ENCODE measurements at regions not wholly inside any gene's neighbourhood (a gene's known extent, or its start where the extent isn't known, plus 50 kb on each side); places are given as distances from the start of the nearest gene placed in this dataset.
A peak's percentile ranks its signal among the peaks of the same experiment; 100 is the strongest.

GRCh38 chr2:41881249-41881648 lies 166.6 kb upstream of the PKDCC start:
- Histone ChIP-seq H3K36me3 (ENCODE audit: control insufficient read depth, insufficient read depth, low read length) (no peaks in the 10 kb centered on the region), H3K27me3 (ENCODE audit: control insufficient read depth, insufficient read depth, low read length) (peaks cover 4% of the 10 kb centered on the region), H3K4me1 (ENCODE audit: control insufficient read depth, extremely low read depth, insufficient read depth, low read length) (no peaks in the 10 kb centered on the region), H2AFZ (ENCODE audit: low read length) (no peak overlapping the region), H3K4me2 (ENCODE audit: extremely low read depth, insufficient read depth, low read length) (no peak overlapping the region), H4K20me1 (ENCODE audit: control insufficient read depth, extremely low read depth, insufficient read depth, low read length) (no peaks in the 10 kb centered on the region), H3K27ac (ENCODE audit: insufficient read depth, low read length) (no peak overlapping the region), H3K9me3 (ENCODE audit: control insufficient read depth, insufficient read depth, low read depth, low read length) (no peaks in the 10 kb centered on the region), H3K4me3 (replicated peaks in 1 of 4; ENCODE audit: control extremely low read depth in 1 of 4, insufficient read depth in 1 of 4, low read depth in 3 of 4, low read length in 4 of 4) (no peak overlapping the region), H3K79me2 (ENCODE audit: control insufficient read depth, insufficient read depth, low read length) (no peaks in the 10 kb centered on the region), H3K9ac (ENCODE audit: insufficient read depth, low read length) (no peak overlapping the region)
- DNase-seq (ENCODE audit: low read depth in 2 of 2) = peak in 1 of 2 donors; percentile 90
- TF ChIP-seq CTCF (conservative IDR thresholded peaks at IDR 0.05 in 1 of 2, IDR thresholded peaks at IDR 0.05 in 1 of 2; ENCODE audit: low read depth in 1 of 2, low read length in 2 of 2) (no peak), EZH2 (IDR thresholded peaks at IDR 0.05; ENCODE audit: low read length, missing control alignments) (no peak)

GRCh38 chr2:41884718-41885117 lies 163.1 kb upstream of the PKDCC start:
- no peak overlapping the region for H2AFZ ChIP-seq (ENCODE audit: low read length)
- H3K4me2 ChIP-seq (ENCODE audit: extremely low read depth, insufficient read depth, low read length) = no peak overlapping the region
- H3K27me3 ChIP-seq (ENCODE audit: control insufficient read depth, insufficient read depth, low read length) = peaks cover 2% of the 10 kb centered on the region
- no peaks in the 10 kb centered on the region for H3K36me3 ChIP-seq (ENCODE audit: control insufficient read depth, insufficient read depth, low read length)
- no peak overlapping the region for H3K27ac ChIP-seq (ENCODE audit: insufficient read depth, low read length)
- H4K20me1 ChIP-seq (ENCODE audit: control insufficient read depth, extremely low read depth, insufficient read depth, low read length) = no peaks in the 10 kb centered on the region
- no peaks in the 10 kb centered on the region for H3K4me1 ChIP-seq (ENCODE audit: control insufficient read depth, extremely low read depth, insufficient read depth, low read length)
- H3K9me3 ChIP-seq (ENCODE audit: control insufficient read depth, insufficient read depth, low read depth, low read length) = no peaks in the 10 kb centered on the region
- no peak overlapping the region for H3K9ac ChIP-seq (ENCODE audit: insufficient read depth, low read length)
- no peak overlapping the region for H3K4me3 ChIP-seq (replicated peaks in 1 of 4; ENCODE audit: control extremely low read depth in 1 of 4, insufficient read depth in 1 of 4, low read depth in 3 of 4, low read length in 4 of 4)
- no peak for DNase-seq (ENCODE audit: low read depth in 2 of 2)
- H3K79me2 ChIP-seq (ENCODE audit: control insufficient read depth, insufficient read depth, low read length) = no peaks in the 10 kb centered on the region
- TF ChIP-seq CTCF (conservative IDR thresholded peaks at IDR 0.05 in 1 of 2, IDR thresholded peaks at IDR 0.05 in 1 of 2; ENCODE audit: low read depth in 1 of 2, low read length in 2 of 2) (no peak), EZH2 (IDR thresholded peaks at IDR 0.05; ENCODE audit: low read length, missing control alignments) (no peak)

GRCh38 chr2:41886145-41886664 lies 161.6 kb upstream of the PKDCC start:
- Histone ChIP-seq H3K9ac (ENCODE audit: insufficient read depth, low read length) (no peak overlapping the region), H3K36me3 (ENCODE audit: control insufficient read depth, insufficient read depth, low read length) (no peaks in the 10 kb centered on the region), H2AFZ (ENCODE audit: low read length) (no peak overlapping the region), H3K27me3 (ENCODE audit: control insufficient read depth, insufficient read depth, low read length) (no peaks in the 10 kb centered on the region), H3K4me1 (ENCODE audit: control insufficient read depth, extremely low read depth, insufficient read depth, low read length) (no peaks in the 10 kb centered on the region), H3K9me3 (ENCODE audit: control insufficient read depth, insufficient read depth, low read depth, low read length) (no peaks in the 10 kb centered on the region), H4K20me1 (ENCODE audit: control insufficient read depth, extremely low read depth, insufficient read depth, low read length) (no peaks in the 10 kb centered on the region), H3K79me2 (ENCODE audit: control insufficient read depth, insufficient read depth, low read length) (no peaks in the 10 kb centered on the region), H3K4me3 (replicated peaks in 1 of 4; ENCODE audit: control extremely low read depth in 1 of 4, insufficient read depth in 1 of 4, low read depth in 3 of 4, low read length in 4 of 4) (no peak overlapping the region), H3K27ac (ENCODE audit: insufficient read depth, low read length) (no peak overlapping the region), H3K4me2 (ENCODE audit: extremely low read depth, insufficient read depth, low read length) (no peak overlapping the region)
- TF ChIP-seq CTCF (conservative IDR thresholded peaks at IDR 0.05 in 1 of 2, IDR thresholded peaks at IDR 0.05 in 1 of 2; ENCODE audit: low read depth in 1 of 2, low read length in 2 of 2) (no peak), EZH2 (IDR thresholded peaks at IDR 0.05; ENCODE audit: low read length, missing control alignments) (no peak)
- no peak for DNase-seq (ENCODE audit: low read depth in 2 of 2)

All from fibroblast of lung (primary cell).